Stimulated activated CD8-positive, alpha-beta memory T cell treated with anti-CD3 and anti-CD28 coated beads, Interleukin-15, amount 100 ng/mL, for 1 hour (primary cell): ENCODE measurements at regions not wholly inside any gene's neighbourhood (a gene's known extent, or its start where the extent isn't known, plus 50 kb on each side); places are given as distances from the start of the nearest gene placed in this dataset.

Source experiments
- DNase-seq: peaks from one replicate; pipeline ENCODE4 v3.0.0-alpha.2; 2020; ENCODE audit warnings: low read depth

GRCh38 chr6:21997119-21998037, 299.5 kb downstream of the PRL start:
- DNase-seq, result no peak

DNA sequence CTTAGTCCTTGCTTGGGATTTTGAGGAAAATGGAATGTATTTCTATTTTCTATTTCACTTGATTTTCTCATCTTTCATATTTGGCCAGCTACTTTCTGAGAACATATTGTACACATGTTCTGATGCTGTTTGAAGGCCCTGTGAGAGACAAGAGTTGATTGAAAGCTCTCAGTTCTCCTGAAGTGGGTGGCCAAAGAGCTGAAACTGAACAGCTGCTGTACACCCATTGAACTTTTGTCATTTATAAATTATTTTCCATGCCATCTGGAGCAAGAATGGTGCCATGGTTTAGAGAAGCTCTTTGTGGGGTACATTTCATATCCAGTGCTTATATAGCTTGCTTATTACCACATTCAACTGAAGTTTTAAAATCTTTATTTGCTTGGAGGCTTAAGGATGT, 298.3 kb downstream of the PRL start:
- DNase-seq, result no peak

DNA sequence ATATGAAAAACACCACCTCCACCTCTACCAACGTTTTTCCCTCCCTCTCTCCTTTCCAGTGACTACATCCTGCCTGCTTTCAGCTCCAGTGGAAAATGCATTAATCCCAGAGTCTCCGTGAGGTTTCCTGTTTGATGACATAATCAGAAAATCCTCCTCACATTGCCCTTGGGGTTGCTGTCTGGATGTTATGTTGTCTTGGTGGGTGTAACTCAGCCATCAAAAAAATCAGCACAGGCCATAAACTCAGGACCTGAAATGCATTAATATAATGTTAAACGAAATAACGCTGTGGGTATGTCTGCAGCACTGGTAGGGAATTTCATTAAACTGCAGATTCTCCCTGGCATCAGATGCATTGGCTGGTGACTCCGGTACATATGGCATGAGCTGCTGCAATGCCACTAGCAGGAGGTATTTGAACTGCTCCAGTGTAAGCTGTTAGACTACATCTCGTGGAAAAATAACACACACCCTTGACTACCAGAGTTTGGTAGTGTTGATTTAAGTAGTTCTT, 297.8 kb downstream of the PRL start:
- no peak for DNase-seq

DNA sequence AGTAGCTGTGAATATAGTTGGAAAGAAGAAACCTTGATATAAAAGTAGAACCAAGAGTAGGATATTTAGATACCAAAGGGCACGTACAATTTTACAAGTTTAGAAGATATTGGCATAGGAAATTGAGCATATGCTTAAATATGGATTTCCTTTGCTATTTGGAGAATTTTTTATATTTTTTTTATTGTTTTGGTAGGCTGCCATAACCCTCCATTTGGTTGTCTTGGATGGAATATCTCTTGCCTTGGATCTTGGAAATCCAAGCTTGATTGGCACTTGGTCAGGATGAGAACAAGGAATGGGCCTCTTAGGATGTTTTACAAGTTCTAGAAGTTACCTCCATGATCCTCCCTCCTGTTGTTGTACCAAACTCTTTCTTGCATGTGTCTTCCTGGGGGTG, 297.1 kb downstream of the PRL start:
- DNase-seq, result no peak

DNA sequence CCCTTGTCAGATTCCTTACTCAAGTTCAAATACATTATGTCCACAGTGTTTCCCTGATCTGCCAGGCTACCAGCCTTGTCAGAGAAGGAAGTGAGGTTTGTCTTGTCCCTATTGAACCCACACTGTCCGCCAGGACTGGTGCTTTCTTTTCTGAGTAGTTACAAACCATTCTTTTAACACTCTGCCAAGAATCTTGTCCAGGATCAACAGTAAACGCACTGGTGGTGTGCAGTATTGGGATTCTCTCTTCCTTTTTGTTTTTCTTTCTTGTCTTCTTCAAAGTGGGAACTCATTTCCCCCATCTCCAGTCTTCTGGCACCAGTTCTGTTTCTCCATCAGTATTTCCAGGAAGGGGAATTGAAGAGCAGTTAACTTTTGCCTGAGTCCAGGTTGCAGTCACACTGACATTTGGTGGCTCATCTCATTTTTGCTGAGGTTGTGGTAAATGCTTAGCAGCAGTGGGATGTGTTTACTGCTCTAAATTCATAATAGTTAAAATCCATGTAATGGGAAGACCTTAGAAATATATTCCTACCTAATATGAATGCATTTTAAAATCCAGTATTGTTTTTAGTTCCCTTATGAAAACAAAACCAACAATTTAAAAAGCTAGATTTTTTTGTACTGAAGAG, 295.3 kb downstream of the PRL start:
- no peak for DNase-seq

DNA sequence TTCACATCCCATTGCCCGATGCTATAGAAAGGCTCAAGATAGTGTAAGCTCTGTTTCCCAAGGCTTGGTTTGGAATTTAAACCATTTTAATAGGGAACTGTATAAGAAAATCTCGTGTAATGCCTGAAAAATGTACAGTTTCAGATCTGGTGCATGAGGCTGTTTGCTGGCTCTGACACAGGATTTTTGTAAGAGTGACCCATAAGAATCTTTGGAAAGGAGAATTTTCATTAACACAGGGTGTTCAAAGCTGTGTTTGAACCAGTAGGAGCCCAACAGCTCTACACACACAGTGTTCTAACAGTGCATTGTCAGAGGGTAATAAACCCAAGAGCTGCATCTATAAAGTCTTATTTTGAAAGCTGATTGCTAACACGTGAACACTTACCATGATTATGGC, 293.5 kb downstream of the PRL start:
- DNase-seq, result no peak

DNA sequence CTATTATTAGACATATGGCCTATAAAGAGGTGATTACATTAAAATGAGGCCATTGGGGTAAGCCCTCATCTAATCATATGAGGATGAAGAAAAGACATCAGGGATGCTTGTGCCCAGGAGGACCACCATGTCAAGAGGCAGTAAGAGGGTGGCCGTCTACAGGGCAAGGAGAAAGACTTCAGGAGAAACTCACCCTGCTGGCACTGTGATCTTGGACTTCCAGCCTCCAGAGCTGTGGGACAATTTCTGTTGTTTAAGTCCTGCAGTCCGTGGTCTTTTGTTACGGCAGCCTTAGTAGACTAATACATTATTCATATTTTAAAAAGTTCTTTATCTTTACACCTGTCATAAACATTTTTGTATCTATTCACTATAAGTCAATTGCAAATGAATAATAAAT, 290.0 kb downstream of the PRL start:
- no peak for DNase-seq

DNA sequence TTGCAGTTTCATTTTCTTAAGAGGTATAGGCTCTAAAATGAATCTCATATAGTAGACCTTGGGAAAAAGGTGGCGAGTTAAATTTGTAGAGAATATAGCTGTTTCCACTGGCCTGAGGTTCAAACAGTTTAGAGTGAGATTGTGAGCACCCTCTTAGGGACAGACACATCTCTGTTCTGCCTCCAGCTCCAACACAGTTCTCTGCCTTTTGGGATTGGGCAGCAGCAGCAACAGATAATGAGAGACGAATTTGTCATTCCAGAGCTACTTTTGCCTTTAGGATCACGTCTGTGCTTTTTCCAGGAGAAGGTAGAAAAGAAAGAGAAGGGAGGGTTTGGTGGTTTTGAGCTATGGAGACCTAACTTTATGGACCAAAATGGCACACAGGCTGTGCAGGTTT, 289.4 kb downstream of the PRL start:
- no peak for DNase-seq

- no peak for DNase-seq
Measured at GRCh38 chr6:22008248-22008836, 288.5 kb downstream of the PRL start.

DNA sequence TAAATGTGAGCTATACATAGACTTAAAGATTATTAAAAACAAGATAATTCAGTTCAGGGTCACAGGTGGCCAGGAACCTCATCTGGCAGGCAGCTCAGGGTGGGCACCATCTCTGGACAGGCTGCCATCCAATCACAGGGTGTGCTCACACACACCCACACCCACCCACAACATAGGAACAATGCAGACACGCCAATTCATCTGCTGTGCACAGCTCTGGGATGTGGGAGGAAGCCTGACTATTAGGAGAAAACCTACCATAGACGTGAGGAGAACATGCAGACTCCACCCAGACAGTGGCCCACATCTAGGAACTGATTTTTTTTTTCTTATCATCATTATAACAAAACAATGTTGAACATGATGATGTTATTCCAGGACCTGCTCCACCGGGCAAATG, 286.7 kb downstream of the PRL start:
- DNase-seq, result no peak

DNA sequence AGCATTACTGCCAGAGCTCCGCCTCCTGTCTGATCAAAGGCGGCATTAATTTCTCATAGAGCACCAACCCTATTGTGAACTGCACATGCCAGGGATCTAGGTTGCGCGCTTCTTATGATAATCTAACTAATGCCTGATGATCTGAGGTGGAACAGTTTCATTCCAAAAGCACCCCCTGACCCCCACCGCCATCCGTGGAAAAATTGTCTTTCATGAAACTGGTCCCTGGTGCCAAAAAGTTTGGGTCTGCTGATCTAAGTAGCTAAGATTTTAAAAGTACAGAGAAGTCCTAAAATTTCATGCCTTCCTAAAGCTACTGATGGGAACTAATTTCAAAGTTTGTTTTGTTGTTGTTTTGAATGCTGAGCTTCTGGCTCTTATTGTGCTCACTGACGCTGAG, 281.6 kb downstream of the PRL start:
- no peak for DNase-seq

DNA sequence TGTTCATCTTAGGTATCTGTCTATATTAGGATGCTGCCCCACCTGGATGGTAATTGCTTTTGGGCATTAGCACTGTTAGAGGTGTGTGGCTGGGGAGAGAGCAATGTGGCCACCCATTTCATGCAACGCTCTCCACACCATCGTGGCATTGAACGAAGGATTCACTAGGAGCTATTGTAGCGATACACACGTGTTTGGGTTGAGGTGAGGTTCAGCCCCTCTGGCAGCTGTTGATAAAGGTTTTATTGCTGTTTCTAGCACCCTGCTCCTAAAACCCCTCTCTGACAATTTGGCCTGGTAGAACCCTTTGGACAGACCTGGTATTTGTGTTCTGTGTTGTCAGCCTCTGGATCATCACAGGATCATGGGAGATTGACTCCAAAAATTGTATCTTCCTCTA, 280.9 kb downstream of the PRL start:
- DNase-seq, result no peak

DNA sequence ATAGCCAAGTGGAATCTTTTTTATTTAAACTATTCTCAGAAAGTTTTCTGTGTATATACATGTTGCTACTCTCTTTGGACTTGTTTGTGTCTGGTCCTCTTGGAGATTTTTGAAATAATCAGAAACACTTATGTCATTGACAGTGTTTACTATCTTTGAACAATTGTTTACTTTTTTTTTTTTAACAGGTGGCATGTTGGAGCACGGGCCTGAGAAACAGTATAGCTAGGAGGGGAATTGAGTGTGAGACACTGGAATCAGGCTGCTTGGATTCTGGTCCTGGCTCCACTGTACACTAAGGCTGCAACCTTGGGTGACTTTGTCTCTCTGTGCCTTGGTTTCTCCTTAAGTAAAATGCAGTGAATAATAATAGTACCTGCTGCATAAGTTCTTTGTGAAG, 279.6 kb downstream of the PRL start:
- DNase-seq, result no peak

GRCh38 chr6:22017766-22018165, 279.1 kb downstream of the PRL start:
- DNase-seq, result no peak

- no peak for DNase-seq
Measured at GRCh38 chr6:22019857-22020256, 277.0 kb downstream of the PRL start.

DNA sequence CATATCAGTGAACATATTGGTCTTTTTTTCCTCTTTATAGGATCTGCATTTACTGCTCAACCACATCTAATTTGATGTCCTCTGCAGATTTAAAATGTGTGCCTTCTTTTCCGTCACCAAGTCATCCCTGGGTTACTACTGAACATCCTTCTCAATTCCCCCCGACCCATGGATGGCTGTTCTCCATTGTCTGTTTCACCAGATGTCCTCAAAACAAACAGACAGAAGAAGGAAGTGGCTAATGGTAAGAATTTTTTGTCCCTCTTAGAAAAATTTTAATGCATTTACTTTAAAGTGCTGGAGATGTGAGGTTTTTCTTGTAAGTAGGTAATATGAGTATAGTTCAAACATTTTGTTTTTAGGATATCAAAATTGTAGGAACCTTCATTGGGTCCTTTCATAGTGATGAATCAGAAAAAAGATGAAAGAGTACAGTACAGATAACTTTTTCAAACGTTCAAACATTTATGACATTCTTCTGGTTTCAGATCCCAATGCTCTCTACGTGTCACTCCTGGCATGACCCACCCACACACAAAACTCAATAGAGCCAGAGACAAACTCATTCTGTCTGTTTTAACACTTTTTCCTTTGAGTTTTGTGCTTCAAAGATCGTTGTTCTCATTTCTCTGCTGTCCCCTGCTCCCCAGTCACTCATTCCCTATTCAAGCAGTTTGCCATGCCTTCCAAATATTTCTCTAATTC, 276.4 kb downstream of the PRL start:
- DNase-seq, result no peak

GRCh38 chr6:22021966-22022365, 274.9 kb downstream of the PRL start:
- no peak for DNase-seq

- DNase-seq, result no peak
Measured at GRCh38 chr6:22023937-22024336, 272.9 kb downstream of the PRL start.

GRCh38 chr6:22024973-22025467, 271.8 kb downstream of the PRL start:
- no peak for DNase-seq

- no peak for DNase-seq
Measured at GRCh38 chr6:22025468-22026163, 271.2 kb downstream of the PRL start.

DNA sequence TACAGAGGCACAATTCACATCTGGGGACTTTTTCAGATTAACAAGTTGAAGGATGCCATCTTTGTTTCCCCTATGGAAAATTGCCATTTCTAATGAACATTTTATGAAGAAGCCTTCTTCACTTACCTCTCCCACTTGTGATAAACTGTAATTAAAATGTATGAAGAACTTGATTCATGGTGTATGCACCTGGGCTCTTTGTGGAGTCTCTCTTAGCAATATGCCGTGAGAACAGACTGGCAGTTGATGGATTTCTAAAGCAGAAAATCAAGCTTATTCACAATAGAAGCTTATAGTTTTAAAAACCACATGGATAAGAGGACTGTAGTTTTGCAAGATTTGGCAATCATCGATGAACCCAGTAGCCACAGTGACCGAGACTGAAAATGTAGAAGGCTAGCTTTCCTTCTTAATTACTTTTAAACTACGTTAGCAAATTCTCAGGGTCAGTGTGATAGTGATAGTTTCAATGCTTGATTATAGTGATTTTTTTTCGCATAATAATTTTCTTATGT, 270.6 kb downstream of the PRL start:
- no peak for DNase-seq
